TTC549 (cell line): ENCODE measurements at regions not wholly inside any gene's neighbourhood (a gene's known extent, or its start where the extent isn't known, plus 50 kb on each side); places are given as distances from the start of the nearest gene placed in this dataset.
A peak's percentile ranks its signal among the peaks of the same experiment; 100 is the strongest.
"Not testable (repeated sequence)": the region's sequence is repeated elsewhere in the genome, so short reads cannot be mapped to it uniquely, and the experiment has no call there.

ENCODE experiments used
- FAIRE-seq: peaks from 2 replicates; lab custom pipeline; 2012; peaks lifted over from hg19 to GRCh38; lab: Jason Lieb, UNC

GRCh38 chr6:27826612-27826985 is 85.6 kb downstream of the OR2B2 start:
- FAIRE-seq: not testable (repeated sequence)

- FAIRE-seq: not testable (repeated sequence)
Observed at GRCh38 chr6:27825848-27826611, 86.2 kb downstream of the OR2B2 start.

- no peak for FAIRE-seq
Observed at GRCh38 chr6:27825025-27825793, 87.0 kb downstream of the OR2B2 start.

- FAIRE-seq: not testable (repeated sequence)
Observed at GRCh38 chr6:27824211-27825024, 87.8 kb downstream of the OR2B2 start.

GRCh38 chr6:27823714-27824210 is 88.4 kb downstream of the OR2B2 start:
- FAIRE-seq: peak; percentile 89

- FAIRE-seq: no peak
Observed at GRCh38 chr6:27816906-27817305, 95.3 kb downstream of the OR2B2 start.

- peak; percentile 97 for FAIRE-seq
Observed at GRCh38 chr6:27814665-27815424, 97.4 kb downstream of the OR2B2 start.

- not testable (repeated sequence) for FAIRE-seq
Observed at GRCh38 chr6:27814415-27814664, 97.9 kb downstream of the OR2B2 start.

- FAIRE-seq: no peak
Observed at GRCh38 chr6:27812805-27813492, 99.2 kb downstream of the OR2B2 start.

- FAIRE-seq: no peak
Observed at GRCh38 chr6:27812078-27812804, 100.0 kb downstream of the OR2B2 start.

GRCh38 chr6:27811451-27811772 is 100.8 kb downstream of the OR2B2 start:
- no peak for FAIRE-seq

- no peak for FAIRE-seq
Observed at GRCh38 chr6:27810768-27811450, 101.3 kb downstream of the OR2B2 start.

GRCh38 chr6:27809939-27810767 is 102.0 kb downstream of the OR2B2 start:
- peak; percentile 69 for FAIRE-seq

GRCh38 chr6:27809067-27809938 is 102.9 kb downstream of the OR2B2 start:
- no peak for FAIRE-seq

GRCh38 chr6:27808242-27809066 is 103.7 kb downstream of the OR2B2 start:
- not testable (repeated sequence) for FAIRE-seq

GRCh38 chr6:27807441-27808241 is 104.6 kb downstream of the OR2B2 start:
- peak; percentile 99 for FAIRE-seq
